Activated CD8-positive, alpha-beta memory T cell treated with anti-CD3 and anti-CD28 coated beads for 24 hours (primary cell): ENCODE measurements at regions not wholly inside any gene's neighbourhood (a gene's known extent, or its start where the extent isn't known, plus 50 kb on each side); places are given as distances from the start of the nearest gene placed in this dataset.

ENCODE experiments used
- DNase-seq: peaks from one replicate; pipeline ENCODE4 v3.0.0-alpha.2; 2020

DNA sequence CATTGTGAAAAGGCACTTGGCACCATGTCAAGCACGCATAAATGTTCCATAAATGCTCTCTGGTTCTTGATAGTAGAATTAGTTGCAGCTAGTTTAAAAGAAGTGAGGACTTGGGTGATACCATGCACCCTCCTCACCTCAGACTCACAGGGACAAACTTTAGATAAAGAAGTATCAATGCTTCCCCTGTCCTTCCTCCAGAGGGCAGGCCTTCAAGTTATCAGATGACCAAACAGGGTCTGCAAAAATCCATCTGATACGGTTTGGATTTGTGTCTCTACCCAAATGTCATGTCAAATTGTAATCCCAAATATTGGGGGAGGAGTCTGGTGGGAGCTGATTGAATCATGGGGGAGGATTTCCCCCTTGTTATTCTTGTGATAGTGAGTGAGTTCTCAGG, 54.1 kb downstream of the C1QL2 start:
- DNase-seq: no peak

DNA sequence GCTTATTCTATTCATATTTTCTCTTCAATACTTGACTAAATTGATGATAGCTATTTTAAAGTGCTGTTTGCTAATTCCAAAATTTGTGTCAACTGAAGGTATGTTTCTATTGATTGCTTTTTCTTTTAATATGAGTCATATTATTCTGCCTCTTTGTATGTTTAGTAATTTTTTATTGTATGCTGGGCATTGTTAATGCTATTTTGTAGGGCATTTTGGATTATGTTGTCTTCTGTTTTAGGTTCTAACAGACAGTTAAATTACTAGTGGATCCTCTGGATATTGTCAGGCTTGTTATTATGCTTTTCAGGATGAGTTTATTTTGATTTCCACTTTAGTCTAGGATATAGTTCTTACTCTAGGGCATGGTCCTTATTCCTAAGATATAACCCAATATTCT, 55.6 kb downstream of the C1QL2 start:
- DNase-seq: no peak

DNA sequence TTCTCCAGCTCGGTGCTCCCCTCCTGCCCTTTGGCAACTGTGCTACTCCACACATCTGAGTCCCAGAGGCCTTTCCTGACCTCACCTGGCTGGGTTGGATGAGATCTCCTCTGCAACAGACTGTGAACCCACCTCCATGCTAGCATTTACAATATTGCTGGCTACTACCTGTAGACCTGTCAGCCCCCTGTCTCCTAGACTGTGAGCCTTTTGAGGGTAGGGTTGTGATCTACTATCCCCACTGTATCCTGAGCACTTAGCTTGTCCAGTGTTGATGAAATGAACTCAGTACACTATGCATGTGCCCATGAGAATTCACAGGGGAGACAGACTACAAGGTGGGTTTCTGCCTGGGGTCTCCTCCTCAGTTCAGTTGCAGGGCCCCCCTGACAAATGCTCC, 70.1 kb downstream of the C1QL2 start:
- no peak for DNase-seq

DNA sequence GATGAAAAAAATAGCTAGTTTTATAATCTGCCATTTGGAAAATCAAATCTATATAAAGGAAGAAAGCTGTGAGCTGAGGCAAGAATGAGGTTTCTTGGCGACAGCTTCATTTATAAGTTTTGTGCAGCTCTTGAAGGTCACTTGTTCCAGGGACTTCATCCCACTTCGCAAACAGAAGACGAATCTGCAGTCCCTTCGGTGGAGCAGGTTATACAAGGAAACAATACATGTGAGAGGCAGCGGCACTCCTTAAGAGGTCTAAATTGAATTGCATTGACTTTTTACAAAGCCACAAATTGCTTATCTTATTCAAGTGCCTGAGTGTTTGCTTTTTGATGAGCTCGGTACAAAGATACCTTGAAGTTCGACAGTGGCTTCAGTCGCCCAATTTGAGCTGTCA, 72.2 kb downstream of the C1QL2 start:
- no peak for DNase-seq

DNA sequence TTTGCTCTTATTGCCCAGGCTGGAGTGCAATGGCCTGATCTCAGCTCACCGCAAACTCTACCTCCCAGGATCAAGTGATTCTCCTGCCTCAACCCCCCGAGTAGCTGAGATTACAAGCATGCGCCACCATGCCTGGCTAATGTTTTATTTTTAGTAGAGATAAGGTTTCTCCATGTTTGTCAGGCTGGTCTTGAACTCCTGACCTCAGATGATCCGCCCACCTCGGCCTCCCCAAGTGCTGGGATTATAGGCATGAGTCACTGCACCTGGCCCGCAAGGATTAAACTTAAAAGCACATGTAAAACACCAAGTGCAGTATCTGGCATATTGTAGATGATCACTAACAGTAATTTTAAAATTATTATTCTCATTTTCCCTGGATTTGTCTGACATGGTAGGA, 72.9 kb downstream of the C1QL2 start:
- DNase-seq: no peak

DNA sequence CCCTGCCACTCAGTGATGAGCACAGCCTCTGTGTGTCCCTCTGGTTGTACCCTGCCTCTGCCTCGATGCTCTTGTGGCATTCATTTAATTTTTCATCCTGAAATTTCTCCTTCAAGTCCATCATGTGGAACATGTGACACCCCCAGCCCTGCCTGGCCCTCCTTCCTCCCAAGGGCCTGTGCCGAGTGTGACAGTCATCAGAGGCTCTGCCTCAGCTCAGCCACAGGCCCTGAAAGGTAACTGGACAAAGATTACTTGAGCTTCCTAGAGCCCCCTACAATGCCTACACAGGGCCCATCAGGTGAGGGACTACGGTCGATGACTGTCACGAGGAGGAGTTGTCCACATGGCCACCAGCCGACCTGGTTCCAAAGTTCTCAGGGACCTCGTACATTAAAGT, 75.1 kb downstream of the C1QL2 start:
- no peak for DNase-seq

DNA sequence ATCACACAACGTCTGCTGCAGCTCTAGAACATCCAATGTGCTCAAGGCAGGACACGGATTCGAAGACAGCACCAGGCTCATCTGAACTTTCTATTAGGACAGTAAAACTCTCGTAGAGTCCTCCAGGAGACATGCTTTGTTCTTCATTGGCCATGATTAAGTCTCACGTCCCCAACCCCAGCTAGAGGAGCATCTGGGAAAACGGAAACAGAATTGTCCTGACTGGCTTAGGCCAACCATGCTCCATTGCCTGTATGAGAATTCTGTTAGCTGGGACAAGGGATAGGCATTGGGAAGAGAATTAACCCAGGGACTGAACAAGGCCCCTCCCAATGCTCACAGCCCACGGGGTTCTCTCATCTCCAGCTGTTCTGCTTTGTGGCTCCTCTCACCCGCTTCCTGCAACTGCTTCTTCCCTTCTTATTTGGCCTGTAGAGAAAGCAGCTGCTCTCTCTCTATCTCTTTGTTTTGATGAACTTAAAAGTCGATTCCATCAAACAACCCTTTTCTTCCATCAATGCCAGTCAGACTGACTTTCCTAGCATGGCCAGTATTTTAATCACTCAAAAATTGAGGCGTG, 75.6 kb downstream of the C1QL2 start:
- no peak for DNase-seq

DNA sequence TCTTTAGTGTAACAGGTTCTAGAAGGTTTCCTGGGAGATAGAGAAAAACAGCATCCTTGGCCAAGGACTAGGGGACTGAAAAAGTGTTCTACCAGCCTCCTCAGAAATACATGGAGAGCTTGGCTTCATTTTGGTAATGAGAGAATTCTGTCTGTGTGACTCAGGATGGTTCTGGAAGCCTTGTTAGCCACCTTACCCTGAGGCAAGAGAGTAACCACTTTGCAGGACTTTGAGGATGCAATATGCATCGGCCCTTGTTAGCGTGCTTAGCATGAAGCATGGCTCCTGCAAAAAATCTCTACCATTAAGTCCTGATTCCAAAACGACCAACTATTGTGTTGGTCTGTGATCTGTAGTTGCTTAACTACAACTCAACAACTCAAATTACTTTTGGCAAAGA, 79.8 kb downstream of the C1QL2 start:
- no peak for DNase-seq

DNA sequence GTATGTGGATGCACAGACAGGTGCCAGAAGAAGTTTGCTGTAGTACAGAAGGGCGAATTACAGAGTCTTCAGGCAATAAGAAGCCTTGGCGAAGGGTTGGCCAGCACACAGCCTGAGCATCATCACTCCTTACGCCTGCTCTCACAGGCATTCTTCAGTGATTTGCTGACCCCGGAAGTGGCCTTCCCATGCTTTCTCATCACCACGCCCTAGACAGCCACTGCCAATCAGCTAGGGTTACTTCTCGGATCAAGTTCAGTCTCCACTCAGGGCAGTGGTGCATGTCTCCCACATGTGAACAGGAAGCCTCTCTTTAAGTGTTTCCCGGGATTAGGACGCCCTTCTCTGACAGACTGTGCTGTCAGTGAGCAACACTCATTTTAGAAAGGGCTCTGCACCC, 81.8 kb downstream of the C1QL2 start:
- DNase-seq: no peak

DNA sequence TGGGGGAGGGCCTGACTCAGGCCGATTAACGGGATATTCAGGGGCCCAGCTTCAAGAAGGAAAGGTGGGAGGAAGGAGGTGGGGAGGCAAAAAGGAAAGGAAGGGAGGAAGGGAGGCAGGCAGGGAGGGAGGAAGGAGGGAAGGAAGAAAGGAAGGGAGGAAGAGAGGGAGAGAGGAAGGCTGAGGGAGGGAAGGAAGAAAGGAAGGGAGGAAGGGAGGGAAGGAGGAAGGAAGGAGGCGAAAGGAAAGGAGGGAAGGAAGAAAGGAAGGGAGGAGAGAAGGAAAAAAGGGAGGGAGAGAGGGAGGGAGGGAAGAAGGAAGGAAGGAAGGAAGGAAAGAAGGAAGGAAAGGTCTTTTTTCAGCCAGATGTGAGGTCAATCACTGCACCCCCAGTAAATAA, 85.3 kb downstream of the C1QL2 start:
- no peak for DNase-seq

DNA sequence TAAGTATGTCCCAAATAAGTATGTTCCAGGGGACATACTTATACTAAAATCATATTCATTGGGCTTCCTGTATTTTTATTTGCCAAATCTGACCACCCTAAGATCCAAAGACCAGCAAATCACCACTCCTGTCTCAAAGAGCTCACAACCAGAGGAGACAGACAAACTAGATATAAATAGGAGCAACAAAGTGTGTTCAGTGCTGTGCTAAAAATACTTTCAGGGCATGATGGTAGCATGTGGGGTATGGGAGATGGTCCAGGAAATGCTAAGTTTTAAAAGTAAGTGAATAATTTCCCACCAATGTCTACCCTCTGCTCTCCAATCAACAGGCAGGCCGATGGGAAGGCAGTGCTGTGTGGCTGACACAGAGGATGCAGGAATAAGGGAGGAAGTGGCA, 87.1 kb downstream of the C1QL2 start:
- DNase-seq: no peak

DNA sequence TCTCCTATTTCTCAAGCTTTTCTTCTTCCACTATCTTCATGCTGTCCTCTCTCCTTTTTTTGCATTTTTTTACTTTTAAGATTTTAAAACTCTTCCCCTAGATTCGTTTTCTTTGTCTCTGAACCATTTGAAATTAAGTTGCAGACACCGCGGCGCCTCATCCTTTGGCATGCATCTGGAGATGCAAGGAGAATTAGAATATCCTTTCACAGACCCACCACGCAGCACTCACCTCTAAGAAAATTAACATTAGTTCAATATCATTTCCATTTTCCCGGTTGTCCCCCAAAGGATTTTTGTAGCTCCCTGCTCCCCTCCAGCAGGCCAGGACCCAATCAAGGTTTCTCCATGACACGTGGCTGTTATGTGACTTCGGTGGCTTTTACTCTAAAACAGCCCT, 88.8 kb downstream of the C1QL2 start:
- no peak for DNase-seq

DNA sequence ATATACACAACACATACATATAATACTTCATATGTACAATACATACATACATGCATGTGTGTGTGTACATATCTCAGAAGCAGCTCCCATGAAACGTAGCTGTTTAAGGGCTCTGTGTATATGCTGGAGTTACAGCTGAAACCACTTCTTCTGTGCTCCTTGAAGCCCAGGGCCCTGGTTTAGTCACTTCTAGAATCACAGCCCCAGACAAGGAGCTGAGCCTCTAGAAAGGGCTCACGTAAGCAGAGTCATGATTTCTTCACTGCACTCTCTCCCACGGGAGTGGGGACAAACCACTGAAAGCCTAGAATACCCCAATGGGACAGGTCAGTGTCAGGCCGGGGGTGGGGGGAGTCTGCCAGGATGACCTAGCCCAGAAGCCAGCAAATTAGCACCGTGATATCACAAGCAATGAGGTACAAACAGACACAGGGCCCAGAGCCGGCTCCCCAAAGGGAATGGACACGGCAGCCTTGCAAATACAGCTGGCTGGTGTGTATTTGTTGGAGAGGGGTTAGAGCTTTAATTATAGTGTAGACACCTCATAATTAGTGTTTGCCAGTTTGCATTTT, 90.3 kb downstream of the C1QL2 start:
- no peak for DNase-seq

DNA sequence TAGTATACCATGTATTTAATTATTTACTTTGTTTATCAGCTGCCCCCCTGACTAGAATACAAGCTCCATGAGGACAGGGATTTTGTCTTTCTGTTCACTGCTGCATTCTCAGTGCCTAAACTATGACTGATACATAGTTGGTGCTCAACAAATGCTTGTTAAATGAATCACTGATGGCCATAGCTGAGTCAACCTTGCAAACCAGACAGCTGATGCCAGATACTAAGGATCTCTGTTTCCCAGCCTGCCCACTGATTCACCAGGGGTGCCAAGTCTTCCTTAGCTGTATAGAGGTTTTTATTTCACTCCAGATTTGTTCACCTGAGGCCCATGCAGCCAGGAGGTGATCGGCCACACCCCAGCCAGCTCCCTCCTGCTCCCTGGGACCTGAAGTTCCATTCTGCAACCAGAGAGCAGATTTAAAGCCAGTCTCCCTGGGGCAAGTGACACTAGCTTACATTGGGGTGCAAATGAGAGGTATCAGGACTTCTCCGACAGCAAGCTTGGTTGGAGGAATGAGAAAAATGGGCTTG, 92.2 kb downstream of the C1QL2 start:
- DNase-seq: no peak

DNA sequence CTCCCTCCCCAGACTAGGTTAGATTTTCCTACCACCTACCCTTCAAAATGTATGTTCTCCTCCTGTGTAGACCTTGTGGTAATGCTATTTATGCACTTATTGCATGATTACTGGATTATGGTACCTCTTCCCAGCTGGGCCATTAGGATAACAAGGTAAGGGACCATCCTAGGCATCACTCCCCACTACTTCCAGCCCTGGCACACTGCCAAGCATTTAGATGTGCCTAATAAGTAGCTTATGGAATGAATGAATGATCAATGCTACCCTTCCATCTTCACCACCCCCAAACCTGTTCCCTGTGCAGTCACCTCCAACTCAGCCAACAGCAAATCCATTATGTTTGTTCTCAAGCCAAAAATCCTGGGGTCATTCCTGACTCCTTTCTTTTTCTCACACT, 93.4 kb downstream of the C1QL2 start:
- DNase-seq: peak; percentile 17

DNA sequence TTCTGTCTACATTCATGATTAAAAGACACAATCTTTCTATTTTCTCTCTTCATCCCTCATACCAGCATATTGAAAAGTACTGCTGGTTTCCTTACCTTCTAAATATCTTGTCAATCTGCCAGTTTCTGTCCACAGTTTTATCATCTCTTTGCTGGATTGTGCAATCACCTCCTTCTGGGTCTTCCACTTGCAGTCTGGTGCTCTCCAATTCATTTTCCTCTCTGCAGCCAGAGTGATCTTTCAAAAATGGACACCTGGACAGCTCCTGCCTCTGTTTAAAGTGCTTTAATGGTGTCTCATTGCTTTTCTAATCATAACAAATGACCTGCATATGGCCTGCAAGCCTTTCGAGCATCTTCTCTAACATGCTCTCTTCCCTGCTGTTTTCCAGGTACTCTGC, 94.0 kb downstream of the C1QL2 start:
- DNase-seq: no peak

DNA sequence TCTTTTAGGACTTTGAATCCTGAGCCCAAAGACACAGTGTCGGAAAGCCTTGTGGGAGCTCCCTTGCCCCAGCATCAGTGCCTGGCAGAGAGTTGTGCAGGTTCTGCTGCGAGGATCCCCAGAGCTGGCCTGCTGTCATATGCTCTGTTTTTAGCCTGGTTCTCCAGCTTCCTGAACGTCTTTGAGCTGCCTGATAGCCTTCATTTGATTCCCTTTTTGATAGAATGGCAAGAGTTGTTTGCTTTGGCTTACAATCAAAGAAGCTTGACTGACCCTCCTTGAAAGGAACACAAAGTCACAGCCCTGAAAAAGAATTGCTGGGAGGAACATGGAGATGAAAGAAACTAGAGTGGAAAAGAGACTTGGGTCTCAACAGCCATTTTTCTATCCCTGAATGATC, 95.4 kb downstream of the C1QL2 start:
- no peak for DNase-seq

DNA sequence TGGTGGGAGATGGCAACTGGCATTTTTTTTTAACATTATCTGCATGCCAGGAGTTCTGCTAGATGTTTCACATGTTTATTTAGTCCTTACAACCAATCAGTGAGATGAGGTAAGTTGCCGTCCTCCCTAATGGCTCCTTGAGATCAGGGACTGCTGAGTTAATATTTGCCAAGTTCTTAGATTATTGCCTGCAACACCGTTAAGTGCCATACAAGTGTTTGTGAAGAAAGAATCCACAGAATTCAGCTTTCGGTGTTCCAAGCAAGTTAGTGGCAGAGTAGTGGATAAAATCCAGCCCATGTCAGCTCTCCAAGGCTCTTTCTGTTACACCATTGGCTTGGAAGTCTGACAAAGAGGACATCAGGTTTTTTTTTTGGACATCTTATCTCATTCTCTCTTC, 95.9 kb downstream of the C1QL2 start:
- no peak for DNase-seq

DNA sequence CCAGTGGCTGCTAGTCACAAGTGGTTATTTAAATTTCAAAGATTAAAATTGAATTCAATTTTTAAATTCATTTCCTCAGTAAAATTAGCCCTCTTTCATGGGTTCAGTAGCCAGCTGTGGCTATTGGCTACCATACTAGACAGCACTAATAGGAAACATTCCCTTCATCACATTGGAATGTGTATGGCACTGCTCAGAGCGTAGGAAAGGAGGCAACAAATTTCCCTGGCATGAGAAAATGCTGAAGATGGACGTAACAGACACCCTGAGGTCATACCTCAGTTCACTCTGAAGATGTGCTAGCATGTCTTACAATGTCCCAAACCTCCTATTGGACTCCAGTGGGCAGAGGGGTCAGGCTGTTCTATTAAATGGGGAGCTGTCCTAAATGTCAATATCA, 96.4 kb downstream of the C1QL2 start:
- no peak for DNase-seq

DNA sequence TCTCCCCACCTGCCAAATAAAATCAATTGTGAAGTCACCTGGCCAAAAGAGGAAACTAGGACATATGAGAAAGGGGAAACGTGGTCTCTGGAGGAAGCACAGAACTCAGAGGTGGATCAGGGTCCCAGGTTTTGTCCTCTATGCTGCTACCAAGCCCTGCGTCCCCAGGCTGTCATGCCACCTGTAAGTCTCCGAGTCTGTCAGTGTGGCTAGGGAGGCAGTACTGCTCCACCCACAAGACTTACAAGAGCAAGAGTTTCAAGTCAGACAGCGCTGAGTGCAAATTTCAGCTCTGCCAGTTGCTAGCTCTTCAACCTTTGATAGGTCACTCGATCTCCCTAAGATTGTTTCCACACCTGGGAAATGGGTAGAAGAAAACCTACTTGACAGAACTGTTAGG, 98.6 kb downstream of the C1QL2 start:
- DNase-seq: no peak

DNA sequence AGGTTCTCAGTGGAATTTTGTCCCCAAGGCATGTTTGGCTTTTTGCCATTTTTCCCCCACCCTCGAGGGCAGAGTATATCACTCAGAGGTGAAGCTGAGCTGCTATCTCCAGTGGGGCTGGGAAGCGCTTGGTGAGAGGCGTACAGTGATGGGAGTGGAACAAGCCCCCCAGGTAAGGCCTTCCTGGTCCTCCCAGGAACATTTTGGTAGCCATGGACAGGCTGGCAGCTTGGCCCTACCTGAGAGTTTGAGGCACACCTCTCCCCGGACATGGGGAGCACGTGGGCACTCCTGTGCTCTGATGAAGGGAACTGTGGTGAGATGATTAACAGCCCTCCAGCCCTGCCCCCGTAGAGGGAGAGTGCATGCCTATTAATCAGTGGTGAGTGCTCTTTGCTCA, 99.3 kb downstream of the C1QL2 start:
- no peak for DNase-seq

DNA sequence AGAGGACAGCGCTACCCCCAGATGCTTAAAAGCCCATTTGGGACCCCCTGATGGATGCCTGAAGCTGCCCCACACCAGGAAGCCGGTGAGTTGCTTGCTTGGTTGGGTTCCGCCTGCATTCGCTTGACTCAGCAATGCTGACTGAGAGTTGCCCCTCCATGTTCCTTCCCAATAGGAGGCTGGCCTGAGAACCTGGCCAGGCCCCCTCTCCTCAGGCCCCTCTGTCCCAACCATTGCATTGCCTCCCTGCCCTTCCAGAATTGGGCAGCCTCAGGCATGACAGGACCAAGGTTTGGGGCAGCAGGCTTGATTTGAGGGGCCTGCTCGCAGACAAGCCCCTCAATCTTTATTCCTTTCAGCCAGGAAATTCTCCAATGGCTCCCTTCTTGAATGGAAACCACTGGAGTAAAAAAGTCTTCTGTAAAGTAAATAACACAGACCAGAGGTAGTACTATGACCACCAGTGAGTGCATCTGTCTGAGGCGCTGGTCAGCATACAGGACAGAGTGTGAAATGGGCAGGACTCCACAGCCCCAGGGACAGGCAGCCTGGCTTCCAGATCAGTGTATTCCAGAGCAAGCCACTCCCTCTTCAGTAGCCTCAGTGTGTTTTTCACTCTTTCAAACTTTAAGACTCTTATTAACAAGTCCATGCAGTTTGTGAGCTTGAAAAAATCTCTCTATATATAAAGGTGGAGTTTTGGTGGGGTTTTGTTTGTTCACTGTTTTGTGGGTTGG, 104.7 kb downstream of the C1QL2 start:
- DNase-seq: no peak

DNA sequence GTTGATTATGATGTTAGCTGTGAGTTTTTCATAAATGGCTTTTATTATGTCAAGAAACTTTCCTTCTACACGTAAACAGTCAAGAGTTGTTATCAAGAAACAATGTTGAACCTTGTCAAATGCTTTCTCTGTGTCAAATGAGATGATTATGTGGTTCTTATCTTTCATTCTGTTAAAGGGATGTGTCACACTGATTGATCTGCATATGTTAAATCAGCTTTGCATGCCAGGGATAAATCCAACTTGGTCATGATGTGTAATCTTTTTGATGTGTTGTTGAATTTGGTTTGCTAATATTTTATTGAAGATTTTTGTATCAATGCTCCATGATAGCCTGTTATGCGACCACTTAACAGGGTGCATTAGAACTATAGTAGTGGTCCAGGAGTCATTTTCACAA, 107.3 kb downstream of the C1QL2 start:
- no peak for DNase-seq

DNA sequence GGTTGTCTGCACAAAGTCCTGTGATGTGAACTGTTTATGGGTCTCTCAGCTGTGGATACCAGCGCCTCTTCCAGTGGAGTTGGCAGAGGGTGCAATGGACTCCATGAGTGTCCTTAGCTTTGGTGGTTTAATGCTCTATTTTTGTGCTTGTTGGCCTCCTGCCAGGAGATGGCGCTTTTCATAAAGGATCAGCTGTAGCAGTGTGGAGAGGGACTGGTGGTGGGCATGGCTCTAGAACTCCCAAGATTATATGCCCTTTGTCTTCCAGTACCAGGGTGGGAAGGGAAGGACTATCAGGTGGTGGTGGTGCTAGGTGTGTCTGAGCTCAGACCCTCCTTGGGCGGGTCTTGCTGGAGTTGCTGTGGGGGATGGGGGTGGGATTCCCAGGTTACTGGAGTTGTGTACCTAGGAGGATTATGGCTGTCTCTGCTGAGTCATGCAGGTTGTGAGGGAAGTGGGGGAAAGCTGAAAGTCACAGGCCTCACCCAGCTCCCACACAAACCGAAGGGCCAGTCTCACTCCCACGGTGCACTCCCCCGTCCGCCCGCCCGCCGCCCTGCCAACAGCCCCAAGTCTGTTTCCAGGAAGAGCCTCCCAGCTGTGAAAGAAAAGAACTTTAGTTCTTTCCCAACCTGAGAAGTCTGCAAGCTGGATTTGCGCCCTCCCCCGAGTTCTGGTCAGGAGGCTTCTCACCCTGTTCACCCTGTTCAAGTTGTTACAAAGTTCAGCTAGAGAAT, 108.1 kb downstream of the MARCO start:
- no peak for DNase-seq
